ENCODE measurements at regions not wholly inside any gene's neighbourhood (a gene's known extent, or its start where the extent isn't known, plus 50 kb on each side); places are given as distances from the start of the nearest gene placed in this dataset.

DNA sequence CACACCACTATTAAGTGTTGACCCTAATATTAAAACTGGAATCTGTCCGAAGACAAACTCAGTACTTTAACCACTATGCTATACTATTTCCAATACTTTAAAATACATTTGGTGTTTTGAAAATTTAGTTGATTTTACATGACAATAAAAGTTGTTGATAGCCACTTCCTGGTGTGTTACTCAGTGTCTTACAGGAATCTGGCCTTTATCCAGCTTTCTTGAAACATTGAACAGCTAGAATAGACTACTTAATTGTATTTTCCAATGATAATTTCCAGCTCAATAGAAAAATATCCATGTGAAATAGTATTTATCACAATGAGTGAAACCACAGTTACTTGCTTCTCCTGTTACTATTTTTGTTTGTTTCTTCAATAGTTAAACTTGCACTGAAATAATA is 369.6 kb upstream of the ADGRL4 start:
- H3K27ac Mint-ChIP-seq = no peak overlapping the region
- H3K4me3 Mint-ChIP-seq = no peak overlapping the region

DNA sequence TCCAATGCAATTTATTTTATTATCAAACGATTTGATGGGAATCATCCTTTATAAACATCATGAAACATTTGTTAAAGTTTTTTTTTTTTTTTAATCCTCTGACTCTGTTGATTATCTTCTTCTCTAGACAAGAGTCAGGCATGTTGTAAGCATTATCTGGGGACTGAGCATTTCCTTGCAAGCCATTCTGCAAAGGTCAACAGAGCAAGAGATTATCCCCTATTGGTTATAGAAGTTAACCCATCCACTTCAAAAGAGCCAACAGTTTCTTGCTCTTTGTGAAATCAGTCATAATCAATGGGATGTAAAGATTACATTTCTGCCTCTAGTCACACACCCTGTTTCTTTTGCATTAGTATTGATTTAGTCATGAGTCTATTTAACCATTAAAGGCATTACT is 368.8 kb upstream of the ADGRL4 start:
- Mint-ChIP-seq H3K27ac (no peak overlapping the region), H3K27me3 (ENCODE audit: low read depth) (no peaks in the 10 kb centered on the region), H3K36me3 (ENCODE audit: insufficient read depth in 2 of 2) (no peaks in the 10 kb centered on the region), H3K4me1 (ENCODE audit: low read depth) (no peaks in the 10 kb centered on the region), H3K4me3 (no peak overlapping the region), H3K9me3 (peaks cover 0 to 8% of the 10 kb centered on the region in 2 donors)
- no peak for ATAC-seq (replicated peaks in 1 of 2)
- no peak for DNase-seq

More for the DNA sequence above, 369.6 kb upstream of the ADGRL4 start:
- no peaks in the 10 kb centered on the region for H3K4me1 Mint-ChIP-seq (ENCODE audit: low read depth)
- H3K9me3 Mint-ChIP-seq = peaks cover 0 to 8% of the 10 kb centered on the region in 2 donors
- no peak for ATAC-seq (replicated peaks in 1 of 2)
- no peaks in the 10 kb centered on the region for H3K36me3 Mint-ChIP-seq (ENCODE audit: insufficient read depth in 2 of 2)
- no peak for DNase-seq
- H3K27me3 Mint-ChIP-seq (ENCODE audit: low read depth) = no peaks in the 10 kb centered on the region

DNA sequence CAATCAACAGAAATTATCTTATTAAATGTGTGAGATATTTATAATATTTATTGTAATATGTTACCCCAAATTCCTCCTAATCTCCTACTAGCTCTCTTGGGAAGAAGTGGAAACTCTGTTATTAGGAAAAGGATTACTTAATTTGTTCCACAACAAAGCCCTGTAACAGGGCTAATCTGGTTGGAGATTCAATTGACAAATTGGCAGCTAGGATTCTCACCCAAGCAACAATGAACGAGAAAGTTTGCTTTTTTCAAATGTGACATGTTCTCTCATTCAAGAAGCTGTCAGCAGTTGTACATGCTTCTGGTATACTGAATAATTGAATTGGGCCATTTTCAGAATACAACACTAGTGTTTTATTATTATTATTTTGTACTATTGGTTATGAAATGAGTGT is 367.9 kb upstream of the ADGRL4 start:
- H3K4me1 Mint-ChIP-seq (ENCODE audit: low read depth) = no peaks in the 10 kb centered on the region
- H3K9me3 Mint-ChIP-seq = peaks cover 0 to 8% of the 10 kb centered on the region in 2 donors
- DNase-seq = no peak
- no peak overlapping the region for H3K27ac Mint-ChIP-seq
- H3K4me3 Mint-ChIP-seq = no peak overlapping the region
- no peaks in the 10 kb centered on the region for H3K36me3 Mint-ChIP-seq (ENCODE audit: insufficient read depth in 2 of 2)
- no peaks in the 10 kb centered on the region for H3K27me3 Mint-ChIP-seq (ENCODE audit: low read depth)
- ATAC-seq (replicated peaks in 1 of 2) = no peak

DNA sequence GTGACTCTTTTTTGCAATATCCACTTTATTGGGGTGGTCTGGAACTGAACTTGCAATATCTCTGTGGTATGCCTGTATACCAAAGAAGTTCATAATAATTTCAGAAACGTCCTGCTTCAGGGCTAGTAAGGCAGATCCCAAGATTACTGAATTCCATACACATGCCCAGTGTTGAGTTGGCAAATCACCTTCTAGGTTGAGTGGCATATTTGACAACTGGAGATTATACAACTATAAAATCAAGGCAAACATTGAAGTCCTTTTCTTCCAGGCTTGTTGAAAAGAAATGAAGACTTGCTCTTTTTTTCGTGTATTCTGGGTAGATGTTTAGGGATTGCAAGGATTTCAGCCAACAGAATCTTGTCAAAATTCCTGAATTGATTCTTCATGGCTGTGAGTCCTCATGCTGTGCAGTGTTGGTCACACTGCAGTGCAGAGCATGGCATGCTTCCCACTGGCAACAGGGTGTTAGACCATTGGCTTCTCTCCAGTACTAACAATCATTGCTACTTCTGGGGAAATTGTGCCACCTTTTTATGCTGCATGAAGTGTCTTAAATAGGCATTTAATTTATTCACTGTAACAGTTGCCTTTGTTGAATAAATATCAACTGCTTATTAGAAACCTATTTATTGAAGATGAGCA is 367.1 kb upstream of the ADGRL4 start:
- H3K4me3 Mint-ChIP-seq = no peak overlapping the region
- no peaks in the 10 kb centered on the region for H3K36me3 Mint-ChIP-seq (ENCODE audit: insufficient read depth in 2 of 2)
- ATAC-seq (replicated peaks in 1 of 2) (no peak), DNase-seq (no peak)
- no peaks in the 10 kb centered on the region for H3K4me1 Mint-ChIP-seq (ENCODE audit: low read depth)
- H3K9me3 Mint-ChIP-seq = peaks cover 0 to 7% of the 10 kb centered on the region in 2 donors
- no peaks in the 10 kb centered on the region for H3K27me3 Mint-ChIP-seq (ENCODE audit: low read depth)
- H3K27ac Mint-ChIP-seq = no peak overlapping the region

DNA sequence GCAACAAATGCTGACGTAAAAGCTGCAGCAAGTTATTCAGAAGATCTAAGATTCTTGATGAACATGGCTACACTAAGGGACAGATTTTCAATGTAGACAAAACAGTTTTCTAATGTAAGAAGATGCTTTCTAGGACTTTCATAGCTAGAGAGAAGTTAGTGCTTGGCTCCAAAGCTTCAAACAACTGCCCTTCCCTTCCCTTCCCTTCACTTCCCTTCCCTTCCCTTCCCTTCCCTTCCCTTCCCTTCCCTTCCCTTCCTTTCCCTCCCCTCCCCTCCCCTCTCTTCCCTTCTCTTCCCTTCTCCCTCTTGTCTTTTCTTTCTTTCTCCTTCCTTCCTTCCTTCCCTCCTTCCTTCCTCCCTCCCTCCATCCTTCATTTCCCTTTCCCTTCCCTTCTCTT is 365.3 kb upstream of the ADGRL4 start:
- DNase-seq (no peak), ATAC-seq (replicated peaks in 1 of 2) (no peak)
- no peaks in the 10 kb centered on the region for H3K36me3 Mint-ChIP-seq (ENCODE audit: insufficient read depth in 2 of 2)
- no peak overlapping the region for H3K27ac Mint-ChIP-seq
- no peaks in the 10 kb centered on the region for H3K27me3 Mint-ChIP-seq (ENCODE audit: low read depth)
- no peak overlapping the region for H3K4me3 Mint-ChIP-seq
- H3K9me3 Mint-ChIP-seq = peaks cover 0 to 6% of the 10 kb centered on the region in 2 donors
- H3K4me1 Mint-ChIP-seq (ENCODE audit: low read depth) = no peaks in the 10 kb centered on the region

DNA sequence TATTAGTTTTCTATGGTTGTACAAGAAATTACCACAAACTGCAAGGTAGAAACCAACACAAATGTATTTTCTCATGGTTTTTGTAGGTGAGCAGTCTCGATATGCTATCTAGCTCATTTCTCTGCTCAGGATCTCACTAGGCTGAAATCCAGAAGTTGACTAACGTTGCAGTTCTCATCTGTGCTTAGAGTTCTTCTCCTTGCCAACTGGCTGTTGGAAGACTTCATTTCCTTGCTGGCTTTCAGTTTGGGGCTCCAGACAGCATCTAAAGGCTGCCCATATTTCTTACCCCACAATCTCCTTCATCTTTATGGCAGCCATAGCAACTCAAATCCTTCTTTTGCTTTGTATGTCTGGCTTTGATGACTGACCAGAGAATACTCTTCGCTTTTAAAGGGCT is 362.6 kb upstream of the ADGRL4 start:
- H3K27ac Mint-ChIP-seq = no peak overlapping the region
- H3K4me1 Mint-ChIP-seq (ENCODE audit: low read depth) = no peaks in the 10 kb centered on the region
- H3K9me3 Mint-ChIP-seq = peaks cover 2 to 6% of the 10 kb centered on the region in 2 donors
- no peak for ATAC-seq (replicated peaks in 1 of 2)
- no peaks in the 10 kb centered on the region for H3K36me3 Mint-ChIP-seq (ENCODE audit: insufficient read depth in 2 of 2)
- DNase-seq = no peak
- H3K27me3 Mint-ChIP-seq (ENCODE audit: low read depth) = no peaks in the 10 kb centered on the region
- no peak overlapping the region for H3K4me3 Mint-ChIP-seq

DNA sequence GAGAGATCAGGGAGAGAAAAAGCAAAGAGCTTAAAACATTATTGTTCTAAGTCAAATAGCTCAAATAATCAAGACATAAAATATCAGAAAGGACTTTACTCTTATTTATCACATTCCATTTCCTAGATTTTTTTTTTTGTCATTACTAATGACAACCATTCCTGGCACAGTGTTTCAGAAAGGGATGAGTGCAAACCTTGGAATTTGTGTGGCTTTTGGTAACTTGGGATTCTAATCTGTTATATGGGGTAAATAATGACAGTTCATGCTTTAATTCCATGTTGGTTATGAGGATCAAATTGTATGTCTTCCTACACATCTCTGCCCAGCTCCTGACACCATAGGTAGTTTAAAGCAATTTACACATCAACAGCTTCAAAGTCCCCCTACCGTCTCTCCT is 358.4 kb upstream of the ADGRL4 start:
- Mint-ChIP-seq H3K4me1 (ENCODE audit: low read depth) (no peaks in the 10 kb centered on the region), H3K36me3 (ENCODE audit: insufficient read depth in 2 of 2) (no peaks in the 10 kb centered on the region), H3K27ac (no peak overlapping the region), H3K27me3 (ENCODE audit: low read depth) (no peaks in the 10 kb centered on the region), H3K4me3 (no peak overlapping the region), H3K9me3 (peaks cover 2% of the 10 kb centered on the region in 2 donors)
- ATAC-seq (replicated peaks in 1 of 2) (no peak), DNase-seq (no peak)

DNA sequence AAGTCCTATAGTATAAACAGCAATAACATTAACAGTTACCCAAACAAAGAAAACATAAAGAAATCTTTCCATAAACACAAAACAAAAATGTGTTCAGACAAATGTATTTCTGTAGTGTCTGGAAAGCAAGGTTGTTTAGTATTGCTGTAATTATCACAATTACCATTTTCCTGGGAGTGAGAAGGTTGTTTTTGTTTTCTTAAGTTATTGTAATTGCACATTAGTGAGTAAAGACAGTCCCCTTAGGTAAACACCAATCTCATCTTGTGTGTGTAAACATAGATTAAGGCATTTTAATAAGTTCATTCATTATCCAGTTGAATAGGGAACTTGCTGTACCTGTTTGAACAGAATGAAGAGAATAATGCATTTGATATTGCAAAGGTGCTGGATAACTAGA is 356.9 kb upstream of the ADGRL4 start:
- Mint-ChIP-seq H3K4me3 (no peak overlapping the region), H3K9me3 (peaks cover 2% of the 10 kb centered on the region in 2 donors), H3K4me1 (ENCODE audit: low read depth) (no peaks in the 10 kb centered on the region), H3K36me3 (ENCODE audit: insufficient read depth in 2 of 2) (no peaks in the 10 kb centered on the region), H3K27ac (no peak overlapping the region), H3K27me3 (ENCODE audit: low read depth) (no peaks in the 10 kb centered on the region)
- no peak for DNase-seq
- ATAC-seq (replicated peaks in 1 of 2) = no peak

DNA sequence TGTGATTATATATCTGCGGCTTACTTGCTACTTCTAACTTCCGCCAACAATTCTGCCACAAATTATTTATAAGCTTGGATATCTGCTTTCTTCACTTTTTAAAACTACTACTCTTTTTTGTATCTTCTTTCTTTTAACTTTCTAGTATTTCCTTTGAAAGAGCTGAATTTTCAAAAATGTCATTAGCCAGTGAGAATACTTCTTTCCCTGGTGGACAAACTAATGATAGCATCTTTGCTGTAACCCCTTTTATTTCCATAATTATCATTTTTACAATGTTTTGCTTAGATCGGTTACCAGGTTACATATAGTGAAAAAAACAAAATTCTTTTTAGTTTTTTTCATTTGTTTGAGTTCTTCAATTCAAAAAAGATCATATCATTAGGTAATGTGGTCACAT is 355.9 kb upstream of the ADGRL4 start:
- no peak for ATAC-seq (replicated peaks in 1 of 2)

DNA sequence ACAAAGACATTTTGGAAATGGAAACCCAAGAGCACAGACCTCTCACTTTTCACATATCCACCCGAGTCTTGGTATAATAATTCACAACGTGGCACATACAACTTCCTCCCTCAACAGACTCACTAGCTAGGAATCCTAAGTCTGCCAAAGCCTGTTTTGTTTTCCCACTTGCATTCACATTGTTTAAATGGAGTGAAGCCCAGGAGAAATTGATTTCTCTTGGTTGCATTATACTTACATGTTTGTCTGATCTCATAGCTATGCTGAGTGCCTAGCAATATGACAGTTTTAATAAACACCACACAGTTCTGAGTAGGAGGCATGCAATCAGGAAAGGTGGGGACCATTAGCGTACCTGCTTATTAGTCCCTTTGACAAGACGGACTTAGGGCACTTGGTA is 348.6 kb upstream of the ADGRL4 start:
- Mint-ChIP-seq H3K4me1 (ENCODE audit: low read depth) (no peaks in the 10 kb centered on the region), H3K9me3 (peaks cover 0 to 1% of the 10 kb centered on the region in 2 donors), H3K4me3 (no peak overlapping the region), H3K27me3 (ENCODE audit: low read depth) (no peaks in the 10 kb centered on the region), H3K36me3 (ENCODE audit: insufficient read depth in 2 of 2) (no peaks in the 10 kb centered on the region), H3K27ac (no peak overlapping the region)
- ATAC-seq (replicated peaks in 1 of 2) = no peak
- DNase-seq = no peak

More for the DNA sequence above, 355.9 kb upstream of the ADGRL4 start:
- no peak overlapping the region for H3K27ac Mint-ChIP-seq
- H3K4me1 Mint-ChIP-seq (ENCODE audit: low read depth) = no peaks in the 10 kb centered on the region
- H3K36me3 Mint-ChIP-seq (ENCODE audit: insufficient read depth in 2 of 2) = no peaks in the 10 kb centered on the region
- H3K9me3 Mint-ChIP-seq = peaks cover 1 to 2% of the 10 kb centered on the region in 2 donors
- no peaks in the 10 kb centered on the region for H3K27me3 Mint-ChIP-seq (ENCODE audit: low read depth)
- H3K4me3 Mint-ChIP-seq = no peak overlapping the region
- no peak for DNase-seq

DNA sequence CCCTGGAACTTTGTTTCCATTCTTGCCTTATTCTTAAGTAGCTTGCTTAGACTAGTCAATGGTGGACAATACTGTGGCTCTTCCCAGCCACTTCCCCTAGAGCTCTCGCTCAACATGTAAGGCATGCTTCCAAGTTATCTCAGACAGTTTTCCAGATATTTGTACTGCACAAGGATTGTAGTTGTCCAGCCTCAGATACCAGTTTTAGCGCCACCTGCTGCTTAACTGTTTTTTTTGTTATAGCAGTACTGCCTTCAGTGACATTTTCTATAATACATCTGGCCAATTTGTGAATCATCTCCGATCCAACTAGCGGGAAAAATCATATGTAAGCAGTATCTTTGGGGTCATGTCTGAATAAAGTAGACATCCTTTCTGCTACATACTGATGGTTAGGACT is 346.7 kb upstream of the ADGRL4 start:
- peaks cover 0 to 1% of the 10 kb centered on the region in 2 donors for H3K9me3 Mint-ChIP-seq
- H3K36me3 Mint-ChIP-seq (ENCODE audit: insufficient read depth in 2 of 2) = no peaks in the 10 kb centered on the region
- H3K27me3 Mint-ChIP-seq (ENCODE audit: low read depth) = no peaks in the 10 kb centered on the region
- no peak overlapping the region for H3K27ac Mint-ChIP-seq
- ATAC-seq (replicated peaks in 1 of 2) (no peak), DNase-seq (peak; percentile 0 to 4)
- H3K4me1 Mint-ChIP-seq (ENCODE audit: low read depth) = no peaks in the 10 kb centered on the region
- H3K4me3 Mint-ChIP-seq = no peak overlapping the region

DNA sequence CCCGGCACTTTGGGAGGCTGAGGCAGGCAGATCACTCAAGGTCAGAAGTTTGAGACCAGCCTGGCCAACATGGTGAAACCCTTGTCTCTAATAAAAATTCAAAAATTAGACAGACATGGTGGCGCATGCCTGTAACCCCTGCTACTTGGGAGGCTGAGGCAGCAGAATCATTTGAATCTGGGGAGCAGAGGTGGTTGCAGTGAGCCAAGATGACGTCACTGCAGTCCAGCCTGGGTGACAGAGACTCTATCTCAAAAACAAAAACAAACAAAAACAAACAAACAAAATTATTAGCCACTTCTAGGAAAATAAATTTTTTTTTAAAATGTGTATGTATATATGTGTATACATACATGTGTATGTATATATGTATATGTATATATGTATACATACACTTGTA is 320.3 kb upstream of the ADGRL4 start:
- H3K9me3 Mint-ChIP-seq = peaks cover 5 to 7% of the 10 kb centered on the region in 2 donors
- H3K4me3 Mint-ChIP-seq = no peak overlapping the region
- DNase-seq (no peak), ATAC-seq (replicated peaks in 1 of 2) (no peak)
- no peaks in the 10 kb centered on the region for H3K36me3 Mint-ChIP-seq (ENCODE audit: insufficient read depth in 2 of 2)
- no peak overlapping the region for H3K27ac Mint-ChIP-seq
- H3K4me1 Mint-ChIP-seq (ENCODE audit: low read depth) = no peaks in the 10 kb centered on the region
- H3K27me3 Mint-ChIP-seq (ENCODE audit: low read depth) = no peaks in the 10 kb centered on the region

DNA sequence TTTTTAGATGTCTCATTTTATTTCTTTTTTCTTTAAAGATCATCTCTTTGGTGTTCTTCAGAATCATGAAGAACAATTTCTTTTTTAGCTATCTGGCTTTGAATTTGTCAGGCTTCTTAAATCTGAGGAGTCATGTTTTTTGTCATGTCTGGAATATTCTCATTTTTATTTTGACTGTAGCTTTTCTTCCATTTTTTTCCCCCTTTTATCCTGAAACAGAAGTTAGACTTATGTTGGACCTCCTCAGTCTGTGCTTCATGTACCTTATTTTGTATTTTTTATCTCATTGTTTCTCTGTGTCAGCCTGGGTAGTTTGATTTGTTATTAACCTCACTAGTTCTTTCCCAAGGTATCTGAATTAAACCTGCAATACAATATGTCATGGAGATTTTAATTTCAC is 319.2 kb upstream of the ADGRL4 start:
- Mint-ChIP-seq H3K4me3 (no peak overlapping the region), H3K36me3 (ENCODE audit: insufficient read depth in 2 of 2) (no peaks in the 10 kb centered on the region), H3K27ac (no peak overlapping the region), H3K4me1 (ENCODE audit: low read depth) (no peaks in the 10 kb centered on the region), H3K9me3 (peaks cover 5 to 7% of the 10 kb centered on the region in 2 donors), H3K27me3 (ENCODE audit: low read depth) (no peaks in the 10 kb centered on the region)
- ATAC-seq (replicated peaks in 1 of 2) = no peak
- no peak for DNase-seq

DNA sequence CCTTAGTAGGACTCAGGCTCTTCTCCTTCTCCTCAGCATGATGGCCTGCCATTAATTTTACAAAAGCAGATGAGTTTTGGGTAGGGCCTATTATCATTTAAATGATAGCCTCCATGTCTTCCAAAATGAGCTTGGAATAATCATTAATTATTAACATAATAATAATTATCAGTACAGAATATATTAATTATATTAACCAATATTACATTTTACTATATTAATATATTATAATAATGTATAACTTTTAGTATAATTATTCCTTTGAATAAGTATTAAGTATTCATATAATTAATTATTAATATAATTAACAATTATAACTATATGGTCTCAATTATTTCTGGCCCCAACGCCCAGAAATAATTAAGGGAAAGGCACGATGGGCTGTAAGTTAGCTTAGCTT is 318.6 kb upstream of the ADGRL4 start:
- Mint-ChIP-seq H3K9me3 (peaks cover 5 to 7% of the 10 kb centered on the region in 2 donors), H3K4me3 (no peak overlapping the region), H3K27ac (no peak overlapping the region), H3K36me3 (ENCODE audit: insufficient read depth in 2 of 2) (no peaks in the 10 kb centered on the region), H3K27me3 (ENCODE audit: low read depth) (no peaks in the 10 kb centered on the region), H3K4me1 (ENCODE audit: low read depth) (no peaks in the 10 kb centered on the region)
- DNase-seq (no peak), ATAC-seq (replicated peaks in 1 of 2) (no peak)

Measured in activated T-cell treated with anti-CD3 and anti-CD28 coated beads, Interleukin-2, amount 50 U/mL, for 72 hours (primary cell).